ENCODE measurements at regions not wholly inside any gene's neighbourhood (a gene's known extent, or its start where the extent isn't known, plus 50 kb on each side); places are given as distances from the start of the nearest gene placed in this dataset.

DNA sequence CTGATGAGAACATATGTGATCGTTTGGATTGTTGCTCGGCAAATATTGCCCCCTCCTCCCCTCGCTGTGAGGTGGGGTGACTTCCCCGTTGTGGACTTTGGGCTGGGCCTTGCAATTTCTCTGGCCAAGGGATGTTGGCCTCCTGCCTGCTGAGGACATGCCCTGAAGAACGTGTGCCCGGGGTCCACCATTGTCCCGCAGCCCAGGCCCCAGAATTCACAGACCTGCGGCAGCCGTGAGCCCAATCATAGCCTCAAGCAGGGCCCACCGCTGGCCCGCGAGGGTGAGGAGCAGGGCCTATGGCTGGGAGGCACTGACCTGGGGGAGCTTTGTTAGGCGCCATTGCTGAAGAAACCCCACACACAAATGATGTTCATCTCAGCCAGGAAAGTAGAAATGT, 58.3 kb upstream of the ACTRT2 start:
- Histone ChIP-seq H3K79me2 (ENCODE audit: control insufficient read depth, insufficient read depth, low read length) (no peaks in the 10 kb centered on the region), H3K9ac (ENCODE audit: low read length) (no peak overlapping the region), H3K27me3 (replicated peaks in 1 of 4; ENCODE audit: control extremely low read depth in 1 of 4, control insufficient read depth in 3 of 4, insufficient read depth in 4 of 4, low read length in 3 of 4) (no peaks in the 10 kb centered on the region), H2AFZ (ENCODE audit: insufficient read depth, low read depth, low read length, poor library complexity, severe bottlenecking) (no peak overlapping the region), H3K4me2 (replicated peaks; ENCODE audit: low read depth, low read length, poor library complexity, severe bottlenecking) (no peak overlapping the region), H3K36me3 (replicated peaks in 1 of 2; ENCODE audit: control extremely low read depth in 1 of 2, control insufficient read depth in 1 of 2, extremely low read depth in 1 of 2, insufficient read depth in 2 of 2, low read length in 1 of 2) (no peaks in the 10 kb centered on the region), H4K20me1 (ENCODE audit: control insufficient read depth, insufficient read depth, low read length, poor library complexity, severe bottlenecking) (no peaks in the 10 kb centered on the region), H3K27ac (ENCODE audit: low read length in 2 of 2) (no peak overlapping the region), H3K9me3 (ENCODE audit: control extremely low read depth in 1 of 3, control insufficient read depth in 2 of 3, insufficient read depth in 1 of 3, low read length in 2 of 3) (peaks cover 0 to 26% (median 5%) of the 10 kb centered on the region in 3 donors), H3K4me1 (ENCODE audit: control insufficient read depth in 2 of 2, insufficient read depth in 2 of 2, low read length in 2 of 2) (no peaks in the 10 kb centered on the region), H3K4me3 (ENCODE audit: control extremely low read depth in 1 of 5, extremely low read depth in 1 of 5, insufficient read depth in 1 of 5, low read depth in 2 of 5, low read length in 4 of 5) (no peak overlapping the region)
- no peak overlapping the region for H3K27ac Mint-ChIP-seq
- CTCF ChIA-PET = no interaction called here
- H3K27me3 Mint-ChIP-seq = no peaks in the 10 kb centered on the region
- TF ChIP-seq EZH2 (IDR thresholded peaks at IDR 0.05; ENCODE audit: borderline replicate concordance, insufficient read depth, low read depth, low read length, poor library complexity, severe bottlenecking) = no peak
- no peak for TF ChIP-seq CTCF (IDR thresholded peaks at IDR 0.05)
- intact Hi-C loops (cut with micrococcal nuclease) = no loop called here
- no peaks in the 10 kb centered on the region for H3K9me3 Mint-ChIP-seq (ENCODE audit: insufficient read depth)
- no peak for ATAC-seq (ENCODE audit: low read depth)
- no peaks in the 10 kb centered on the region for H3K4me1 Mint-ChIP-seq
- H3K4me3 Mint-ChIP-seq = no peak overlapping the region
- WGBS (ENCODE audit: insufficient coverage) = 96% methylated on average over 7 of the region's 13 CpGs
- no peak for DNase-seq
- POLR2A ChIA-PET = no interaction called here

DNA sequence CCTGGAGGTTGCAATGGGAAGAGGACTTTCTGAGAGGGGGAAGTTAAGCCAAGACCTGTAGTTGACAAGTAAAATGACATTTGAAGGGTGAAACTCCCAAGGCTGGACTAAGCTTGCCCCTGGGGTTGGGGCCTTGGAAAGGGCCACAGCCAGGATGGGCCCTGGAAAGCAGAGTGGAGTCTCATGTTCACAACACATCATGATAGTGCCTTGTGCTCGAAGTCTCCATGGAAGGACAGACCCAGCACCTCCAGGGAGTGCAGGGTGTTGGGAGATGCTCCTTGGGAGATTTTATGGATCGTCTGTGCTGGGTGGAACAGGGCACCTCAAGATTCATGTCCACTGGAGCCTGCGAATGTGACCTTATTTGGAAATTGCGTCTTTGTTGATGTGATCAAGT, 55.6 kb upstream of the ACTRT2 start:
- CTCF ChIA-PET = no interaction called here
- Histone ChIP-seq H3K36me3 (replicated peaks in 1 of 2; ENCODE audit: control extremely low read depth in 1 of 2, control insufficient read depth in 1 of 2, extremely low read depth in 1 of 2, insufficient read depth in 2 of 2, low read length in 1 of 2) (no peaks in the 10 kb centered on the region), H4K20me1 (ENCODE audit: control insufficient read depth, insufficient read depth, low read length, poor library complexity, severe bottlenecking) (no peaks in the 10 kb centered on the region), H3K4me2 (replicated peaks; ENCODE audit: low read depth, low read length, poor library complexity, severe bottlenecking) (no peak overlapping the region), H3K79me2 (ENCODE audit: control insufficient read depth, insufficient read depth, low read length) (no peaks in the 10 kb centered on the region), H3K4me3 (ENCODE audit: control extremely low read depth in 1 of 5, extremely low read depth in 1 of 5, insufficient read depth in 1 of 5, low read depth in 2 of 5, low read length in 4 of 5) (no peak overlapping the region), H3K9me3 (ENCODE audit: control extremely low read depth in 1 of 3, control insufficient read depth in 2 of 3, insufficient read depth in 1 of 3, low read length in 2 of 3) (peaks cover 0 to 12% (median 0%) of the 10 kb centered on the region in 3 donors), H3K9ac (ENCODE audit: low read length) (no peak overlapping the region), H3K27me3 (replicated peaks in 1 of 4; ENCODE audit: control extremely low read depth in 1 of 4, control insufficient read depth in 3 of 4, insufficient read depth in 4 of 4, low read length in 3 of 4) (peaks cover 0 to 3% (median 0%) of the 10 kb centered on the region in 4 experiments), H3K4me1 (ENCODE audit: control insufficient read depth in 2 of 2, insufficient read depth in 2 of 2, low read length in 2 of 2) (peaks cover 0 to 7% of the 10 kb centered on the region in 2 donors), H2AFZ (ENCODE audit: insufficient read depth, low read depth, low read length, poor library complexity, severe bottlenecking) (no peak overlapping the region), H3K27ac (ENCODE audit: low read length in 2 of 2) (no peak overlapping the region)
- no peaks in the 10 kb centered on the region for H3K27me3 Mint-ChIP-seq
- no peak for TF ChIP-seq EZH2 (IDR thresholded peaks at IDR 0.05; ENCODE audit: borderline replicate concordance, insufficient read depth, low read depth, low read length, poor library complexity, severe bottlenecking)
- no peak for TF ChIP-seq CTCF (IDR thresholded peaks at IDR 0.05)
- no peaks in the 10 kb centered on the region for H3K9me3 Mint-ChIP-seq (ENCODE audit: insufficient read depth)
- 97% methylated on average over 3 of the region's 4 CpGs for WGBS (ENCODE audit: insufficient coverage)
- intact Hi-C loops (cut with micrococcal nuclease) = no loop called here
- no peak overlapping the region for H3K4me3 Mint-ChIP-seq
- no peak overlapping the region for H3K27ac Mint-ChIP-seq
- DNase-seq (no peak), ATAC-seq (ENCODE audit: low read depth) (no peak)
- POLR2A ChIA-PET = no interaction called here
- H3K4me1 Mint-ChIP-seq = no peaks in the 10 kb centered on the region
